ENCODE measurements at regions not wholly inside any gene's neighbourhood (a gene's known extent, or its start where the extent isn't known, plus 50 kb on each side); places are given as distances from the start of the nearest gene placed in this dataset.

GRCh38 chr17:36661047-36661666, 59.8 kb downstream of the MRM1 start:
- DNase-seq, result peak; percentile 63

GRCh38 chr17:36661688-36662087, 60.3 kb downstream of the MRM1 start:
- DNase-seq, result no peak

GRCh38 chr17:36665417-36665816, 64.0 kb downstream of the MRM1 start:
- DNase-seq, result no peak

GRCh38 chr17:36667922-36668321, 66.5 kb downstream of the MRM1 start:
- DNase-seq, result no peak

GRCh38 chr17:36668824-36669223, 67.4 kb downstream of the MRM1 start:
- DNase-seq, result no peak

GRCh38 chr17:36671144-36671543, 69.8 kb downstream of the MRM1 start:
- no peak for DNase-seq

- no peak for DNase-seq
Measured at GRCh38 chr17:36672403-36672918, 71.1 kb downstream of the MRM1 start.

GRCh38 chr17:36673068-36673467, 71.7 kb downstream of the MRM1 start:
- DNase-seq, result no peak

GRCh38 chr17:36673637-36674277, 72.4 kb downstream of the MRM1 start:
- no peak for DNase-seq

- no peak for DNase-seq
Measured at GRCh38 chr17:36674278-36674650, 72.9 kb downstream of the MRM1 start.

GRCh38 chr17:36675250-36675649, 73.9 kb downstream of the MRM1 start:
- DNase-seq, result no peak

- DNase-seq, result no peak
Measured at GRCh38 chr17:36675786-36676185, 74.4 kb downstream of the MRM1 start.

GRCh38 chr17:36679815-36680467, 78.6 kb downstream of the MRM1 start:
- DNase-seq, result no peak

GRCh38 chr17:36680701-36681202, 79.4 kb downstream of the MRM1 start:
- DNase-seq, result no peak

GRCh38 chr17:36682773-36683172, 81.4 kb downstream of the MRM1 start:
- DNase-seq, result no peak

- DNase-seq, result no peak
Measured at GRCh38 chr17:36683387-36683786, 82.0 kb downstream of the MRM1 start.

GRCh38 chr17:36684134-36684533, 82.8 kb downstream of the MRM1 start:
- no peak for DNase-seq

GRCh38 chr17:36686123-36686669, 84.8 kb downstream of the MRM1 start:
- no peak for DNase-seq

GRCh38 chr17:36687736-36688135, 86.4 kb downstream of the MRM1 start:
- no peak for DNase-seq

- no peak for DNase-seq
Measured at GRCh38 chr17:36689089-36689667, 87.8 kb downstream of the MRM1 start.

GRCh38 chr17:36690190-36690589, 88.8 kb downstream of the MRM1 start:
- no peak for DNase-seq

GRCh38 chr17:36691606-36692005, 90.2 kb downstream of the MRM1 start:
- peak; percentile 63 for DNase-seq

- DNase-seq, result no peak
Measured at GRCh38 chr17:36695082-36695481, 93.7 kb downstream of the MRM1 start.
